HepG2 (cell line): ENCODE measurements at regions not wholly inside any gene's neighbourhood (a gene's known extent, or its start where the extent isn't known, plus 50 kb on each side); places are given as distances from the start of the nearest gene placed in this dataset.

Experiments used
- ARNT2 ChIP-seq: sonication (generic); formaldehyde crosslinking; IDR thresholded peaks from 2 replicates; pipeline ENCODE4 v1.8.0; 2022; ENCODE audit warnings: mild to moderate bottlenecking, low read depth, missing genetic modification reagents, moderate library complexity
- ASH2L ChIP-seq: fragments of 300-600, 200-600 bp; sonication (generic); IDR thresholded peaks from 2 replicates; pipeline ENCODE4 v1.7.0; 2017; ENCODE audit warnings: low read depth, mild to moderate bottlenecking, moderate library complexity, mixed read lengths, low read length; ENCODE audit not compliant: insufficient read length
- CREB1 ChIP-seq, 2 experiments: fragments of 450-650 bp in 1 of 2; IDR thresholded peaks; 2 replicates each; pipeline ENCODE4 v1.6.1; 2016 to 2017; ENCODE audit warnings: control low read depth in 1 of 2, mild to moderate bottlenecking in 1 of 2, missing compliant biosample characterization in 1 of 2, missing genetic modification characterization in 1 of 2
- FOSL2 ChIP-seq: sonication (generic); formaldehyde crosslinking; IDR thresholded peaks from 2 replicates; pipeline ENCODE4 v1.4.0; 2020; ENCODE audit warnings: missing genetic modification reagents
- MED1 ChIP-seq: sonication (generic); formaldehyde crosslinking; IDR thresholded peaks from 2 replicates; pipeline ENCODE4 v1.4.0; 2020; ENCODE audit warnings: missing genetic modification reagents
- NR2C2 ChIP-seq: sonication (generic); formaldehyde crosslinking; IDR thresholded peaks from 2 replicates; pipeline ENCODE4 v1.4.0; 2020; ENCODE audit warnings: missing genetic modification reagents, mild to moderate bottlenecking, moderate library complexity, borderline replicate concordance
- SMYD3 ChIP-seq: sonication (generic); formaldehyde crosslinking; IDR thresholded peaks from 2 replicates; pipeline ENCODE4 v1.8.1; 2023; ENCODE audit warnings: mild to moderate bottlenecking, missing genetic modification reagents
- ZMAT3 ChIP-seq: sonication (generic); formaldehyde crosslinking; conservative IDR thresholded peaks from 2 replicates; pipeline ENCODE4 v1.7.0; 2021; ENCODE audit warnings: missing genetic modification reagents
- ZNF350 ChIP-seq: sonication (generic); formaldehyde crosslinking; IDR thresholded peaks from 2 replicates; pipeline ENCODE4 v1.4.0; 2020; ENCODE audit warnings: mild to moderate bottlenecking, low read depth, missing genetic modification reagents, borderline replicate concordance
- TF ChIP-seq, protein P1 (sequence below): sonication (generic); formaldehyde crosslinking; IDR thresholded peaks from 2 replicates; pipeline ENCODE4 v1.8.1; 2023; ENCODE audit warnings: mild to moderate bottlenecking, moderate library complexity, missing genetic modification reagents
- TF ChIP-seq, protein P2 (sequence below): sonication (generic); formaldehyde crosslinking; IDR thresholded peaks from one replicate; pipeline ENCODE4 v1.5.1; 2020; ENCODE audit warnings: mild to moderate bottlenecking, missing genetic modification reagents; ENCODE audit errors: not compliant biosample characterization
- TF ChIP-seq, protein P3 (sequence below): sonication (generic); formaldehyde crosslinking; IDR thresholded peaks from 2 replicates; pipeline ENCODE4 v1.5.0; 2020; ENCODE audit warnings: mild to moderate bottlenecking, missing genetic modification reagents
- TF ChIP-seq, protein P4 (sequence below): sonication (generic); formaldehyde crosslinking; conservative IDR thresholded peaks from 2 replicates; pipeline ENCODE4 v1.5.0; 2020; ENCODE audit warnings: missing genetic modification reagents

DNA sequence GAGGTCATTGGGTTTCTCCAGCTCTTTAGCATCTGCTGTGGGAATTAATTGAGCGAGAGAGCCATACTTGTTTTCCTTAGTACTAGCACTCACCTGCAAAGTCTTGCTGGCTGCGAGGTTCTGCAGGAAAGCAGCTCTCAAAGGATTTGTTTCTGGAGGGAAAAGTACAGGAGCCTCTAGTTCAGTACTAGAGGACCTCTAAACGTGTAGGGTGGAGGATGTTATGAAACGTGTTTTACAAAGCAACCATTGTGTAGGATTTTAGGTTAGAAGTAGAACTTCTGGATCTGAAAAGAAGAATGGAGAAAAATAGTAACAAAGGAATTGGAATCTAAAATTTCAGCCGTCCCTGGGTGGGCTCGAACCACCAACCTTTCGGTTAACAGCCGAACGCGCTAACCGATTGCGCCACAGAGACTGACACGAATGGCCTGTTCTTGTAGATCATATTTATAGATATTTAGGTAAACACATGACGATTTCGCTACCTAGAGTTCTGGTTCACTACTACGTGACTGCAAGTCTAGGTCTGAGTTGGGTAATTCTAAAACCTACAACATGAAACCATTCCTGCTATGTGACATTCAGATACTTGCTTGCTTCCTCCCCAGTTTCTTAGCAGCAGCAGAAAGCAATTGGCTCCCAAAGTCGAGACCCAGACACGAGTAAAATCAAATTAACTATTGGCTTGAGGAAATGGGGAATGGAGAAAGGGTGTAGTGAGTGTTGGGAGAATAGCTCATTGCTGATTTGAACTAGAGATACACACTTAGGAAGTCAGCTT lies 60.2 kb upstream of the CFAP126 start (continued):
- TF ChIP-seq ZMAT3 (no peak), SMYD3 (CRISPR knock-in tag) (no peak), CREB1 (IDR thresholded peaks at IDR 0.05) (no peak), CREB1 (CRISPR knock-in tag; IDR thresholded peaks at IDR 0.05) (peak; percentile 50; the same call in 1 of the 2 replicates), ARNT2 (no peak), MED1 (CRISPR knock-in tag) (0 out of 2 replicates have a peak, but pooled peaks have one; percentile 30), ASH2L (peak; percentile 23), FOSL2 (CRISPR knock-in tag) (0 out of 2 replicates have a peak, but pooled peaks have one; percentile 24), NR2C2 (CRISPR knock-in tag) (no peak), ZNF350 (peak; percentile 24; the same call in 1 of the 2 replicates)
- TF ChIP-seq, protein P1, sequence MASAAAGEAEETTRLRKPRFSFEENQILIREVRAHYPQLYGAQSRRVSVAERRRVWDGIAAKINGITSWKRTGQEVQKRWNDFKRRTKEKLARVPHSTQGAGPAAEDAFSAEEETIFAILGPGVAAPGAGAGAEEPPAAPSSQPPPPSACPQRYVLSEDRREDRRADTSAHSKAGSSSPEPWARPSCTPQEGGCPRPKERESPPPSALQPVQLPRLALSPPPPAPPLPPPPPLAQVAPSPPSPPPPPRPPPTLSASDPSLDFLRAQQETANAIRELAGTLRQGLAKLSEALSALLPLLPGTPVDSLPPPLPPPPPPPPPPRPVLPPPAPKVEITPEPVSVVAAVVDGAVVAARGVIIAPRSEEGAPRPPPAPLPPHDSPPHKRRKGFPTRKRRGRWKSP (CRISPR knock-in tag): peak; percentile 96
- TF ChIP-seq, protein P2, sequence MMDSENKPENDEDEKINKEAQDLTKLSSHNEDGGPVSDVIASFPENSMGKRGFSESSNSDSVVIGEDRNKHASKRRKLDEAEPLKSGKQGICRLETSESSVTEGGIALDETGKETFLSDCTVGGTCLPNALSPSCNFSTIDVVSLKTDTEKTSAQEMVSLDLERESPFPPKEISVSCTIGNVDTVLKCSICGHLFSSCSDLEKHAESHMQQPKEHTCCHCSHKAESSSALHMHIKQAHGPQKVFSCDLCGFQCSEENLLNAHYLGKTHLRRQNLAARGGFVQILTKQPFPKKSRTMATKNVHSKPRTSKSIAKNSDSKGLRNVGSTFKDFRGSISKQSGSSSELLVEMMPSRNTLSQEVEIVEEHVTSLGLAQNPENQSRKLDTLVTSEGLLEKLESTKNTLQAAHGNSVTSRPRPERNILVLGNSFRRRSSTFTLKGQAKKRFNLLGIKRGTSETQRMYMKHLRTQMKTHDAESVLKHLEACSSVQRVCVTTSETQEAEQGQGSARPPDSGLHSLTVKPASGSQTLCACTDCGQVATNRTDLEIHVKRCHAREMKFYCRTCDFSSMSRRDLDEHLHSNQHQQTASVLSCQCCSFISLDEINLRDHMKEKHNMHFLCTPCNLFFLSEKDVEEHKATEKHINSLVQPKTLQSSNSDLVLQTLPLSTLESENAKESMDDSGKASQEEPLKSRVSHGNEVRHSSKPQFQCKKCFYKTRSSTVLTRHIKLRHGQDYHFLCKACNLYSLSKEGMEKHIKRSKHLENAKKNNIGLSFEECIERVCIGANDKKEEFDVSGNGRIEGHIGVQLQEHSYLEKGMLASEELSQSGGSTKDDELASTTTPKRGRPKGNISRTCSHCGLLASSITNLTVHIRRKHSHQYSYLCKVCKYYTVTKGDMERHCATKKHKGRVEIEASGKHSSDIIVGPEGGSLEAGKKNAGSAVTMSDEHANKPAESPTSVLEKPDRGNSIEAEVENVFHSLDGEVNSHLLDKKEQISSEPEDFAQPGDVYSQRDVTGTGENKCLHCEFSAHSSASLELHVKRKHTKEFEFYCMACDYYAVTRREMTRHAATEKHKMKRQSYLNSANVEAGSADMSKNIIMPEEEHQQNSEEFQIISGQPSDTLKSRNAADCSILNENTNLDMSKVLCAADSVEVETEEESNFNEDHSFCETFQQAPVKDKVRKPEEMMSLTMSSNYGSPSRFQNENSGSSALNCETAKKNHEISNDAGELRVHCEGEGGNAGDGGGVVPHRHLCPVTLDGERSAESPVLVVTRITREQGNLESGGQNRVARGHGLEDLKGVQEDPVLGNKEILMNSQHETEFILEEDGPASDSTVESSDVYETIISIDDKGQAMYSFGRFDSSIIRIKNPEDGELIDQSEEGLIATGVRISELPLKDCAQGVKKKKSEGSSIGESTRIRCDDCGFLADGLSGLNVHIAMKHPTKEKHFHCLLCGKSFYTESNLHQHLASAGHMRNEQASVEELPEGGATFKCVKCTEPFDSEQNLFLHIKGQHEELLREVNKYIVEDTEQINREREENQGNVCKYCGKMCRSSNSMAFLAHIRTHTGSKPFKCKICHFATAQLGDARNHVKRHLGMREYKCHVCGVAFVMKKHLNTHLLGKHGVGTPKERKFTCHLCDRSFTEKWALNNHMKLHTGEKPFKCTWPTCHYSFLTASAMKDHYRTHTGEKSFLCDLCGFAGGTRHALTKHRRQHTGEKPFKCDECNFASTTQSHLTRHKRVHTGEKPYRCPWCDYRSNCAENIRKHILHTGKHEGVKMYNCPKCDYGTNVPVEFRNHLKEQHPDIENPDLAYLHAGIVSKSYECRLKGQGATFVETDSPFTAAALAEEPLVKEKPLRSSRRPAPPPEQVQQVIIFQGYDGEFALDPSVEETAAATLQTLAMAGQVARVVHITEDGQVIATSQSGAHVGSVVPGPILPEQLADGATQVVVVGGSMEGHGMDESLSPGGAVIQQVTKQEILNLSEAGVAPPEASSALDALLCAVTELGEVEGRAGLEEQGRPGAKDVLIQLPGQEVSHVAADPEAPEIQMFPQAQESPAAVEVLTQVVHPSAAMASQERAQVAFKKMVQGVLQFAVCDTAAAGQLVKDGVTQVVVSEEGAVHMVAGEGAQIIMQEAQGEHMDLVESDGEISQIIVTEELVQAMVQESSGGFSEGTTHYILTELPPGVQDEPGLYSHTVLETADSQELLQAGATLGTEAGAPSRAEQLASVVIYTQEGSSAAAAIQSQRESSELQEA: no peak
- TF ChIP-seq, protein P3, sequence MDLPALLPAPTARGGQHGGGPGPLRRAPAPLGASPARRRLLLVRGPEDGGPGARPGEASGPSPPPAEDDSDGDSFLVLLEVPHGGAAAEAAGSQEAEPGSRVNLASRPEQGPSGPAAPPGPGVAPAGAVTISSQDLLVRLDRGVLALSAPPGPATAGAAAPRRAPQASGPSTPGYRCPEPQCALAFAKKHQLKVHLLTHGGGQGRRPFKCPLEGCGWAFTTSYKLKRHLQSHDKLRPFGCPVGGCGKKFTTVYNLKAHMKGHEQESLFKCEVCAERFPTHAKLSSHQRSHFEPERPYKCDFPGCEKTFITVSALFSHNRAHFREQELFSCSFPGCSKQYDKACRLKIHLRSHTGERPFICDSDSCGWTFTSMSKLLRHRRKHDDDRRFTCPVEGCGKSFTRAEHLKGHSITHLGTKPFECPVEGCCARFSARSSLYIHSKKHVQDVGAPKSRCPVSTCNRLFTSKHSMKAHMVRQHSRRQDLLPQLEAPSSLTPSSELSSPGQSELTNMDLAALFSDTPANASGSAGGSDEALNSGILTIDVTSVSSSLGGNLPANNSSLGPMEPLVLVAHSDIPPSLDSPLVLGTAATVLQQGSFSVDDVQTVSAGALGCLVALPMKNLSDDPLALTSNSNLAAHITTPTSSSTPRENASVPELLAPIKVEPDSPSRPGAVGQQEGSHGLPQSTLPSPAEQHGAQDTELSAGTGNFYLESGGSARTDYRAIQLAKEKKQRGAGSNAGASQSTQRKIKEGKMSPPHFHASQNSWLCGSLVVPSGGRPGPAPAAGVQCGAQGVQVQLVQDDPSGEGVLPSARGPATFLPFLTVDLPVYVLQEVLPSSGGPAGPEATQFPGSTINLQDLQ (CRISPR knock-in tag): 0 out of 2 replicates have a peak, but pooled peaks have one; percentile 41
- TF ChIP-seq, protein P4, sequence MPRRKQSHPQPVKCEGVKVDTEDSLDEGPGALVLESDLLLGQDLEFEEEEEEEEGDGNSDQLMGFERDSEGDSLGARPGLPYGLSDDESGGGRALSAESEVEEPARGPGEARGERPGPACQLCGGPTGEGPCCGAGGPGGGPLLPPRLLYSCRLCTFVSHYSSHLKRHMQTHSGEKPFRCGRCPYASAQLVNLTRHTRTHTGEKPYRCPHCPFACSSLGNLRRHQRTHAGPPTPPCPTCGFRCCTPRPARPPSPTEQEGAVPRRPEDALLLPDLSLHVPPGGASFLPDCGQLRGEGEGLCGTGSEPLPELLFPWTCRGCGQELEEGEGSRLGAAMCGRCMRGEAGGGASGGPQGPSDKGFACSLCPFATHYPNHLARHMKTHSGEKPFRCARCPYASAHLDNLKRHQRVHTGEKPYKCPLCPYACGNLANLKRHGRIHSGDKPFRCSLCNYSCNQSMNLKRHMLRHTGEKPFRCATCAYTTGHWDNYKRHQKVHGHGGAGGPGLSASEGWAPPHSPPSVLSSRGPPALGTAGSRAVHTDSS (CRISPR knock-in tag): no peak
